ENCODE measurements at regions not wholly inside any gene's neighbourhood (a gene's known extent, or its start where the extent isn't known, plus 50 kb on each side); places are given as distances from the start of the nearest gene placed in this dataset.
A peak's percentile ranks its signal among the peaks of the same experiment; 100 is the strongest.

DNA sequence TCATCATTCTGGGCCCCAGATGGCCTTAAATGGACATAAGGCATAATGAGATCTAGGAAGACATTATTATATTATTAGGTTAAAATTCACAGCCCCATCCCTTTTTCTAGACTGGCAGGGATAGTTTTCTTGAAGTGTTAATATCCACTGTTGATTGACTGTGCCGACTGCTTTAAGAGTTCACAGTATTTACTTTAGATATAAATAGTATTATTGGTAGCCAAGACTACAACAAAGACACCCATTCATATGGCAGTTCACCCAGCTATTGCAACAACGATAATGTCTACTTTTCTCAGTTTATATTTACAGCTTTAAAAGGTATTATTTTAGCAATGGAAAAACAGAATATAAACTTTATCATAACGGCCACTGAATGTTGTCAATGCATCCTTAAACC, 922.2 kb upstream of the POU3F4 start:
- Histone ChIP-seq H3K4me1 (no peaks in the 10 kb centered on the region), H3K4me3 (no peak overlapping the region), H3K27me3 (no peaks in the 10 kb centered on the region), H3K36me3 (no peaks in the 10 kb centered on the region), H3K27ac (no peak overlapping the region), H3K9me3 (no peaks in the 10 kb centered on the region)
- ATAC-seq: no peak
- TF ChIP-seq, protein P1, sequence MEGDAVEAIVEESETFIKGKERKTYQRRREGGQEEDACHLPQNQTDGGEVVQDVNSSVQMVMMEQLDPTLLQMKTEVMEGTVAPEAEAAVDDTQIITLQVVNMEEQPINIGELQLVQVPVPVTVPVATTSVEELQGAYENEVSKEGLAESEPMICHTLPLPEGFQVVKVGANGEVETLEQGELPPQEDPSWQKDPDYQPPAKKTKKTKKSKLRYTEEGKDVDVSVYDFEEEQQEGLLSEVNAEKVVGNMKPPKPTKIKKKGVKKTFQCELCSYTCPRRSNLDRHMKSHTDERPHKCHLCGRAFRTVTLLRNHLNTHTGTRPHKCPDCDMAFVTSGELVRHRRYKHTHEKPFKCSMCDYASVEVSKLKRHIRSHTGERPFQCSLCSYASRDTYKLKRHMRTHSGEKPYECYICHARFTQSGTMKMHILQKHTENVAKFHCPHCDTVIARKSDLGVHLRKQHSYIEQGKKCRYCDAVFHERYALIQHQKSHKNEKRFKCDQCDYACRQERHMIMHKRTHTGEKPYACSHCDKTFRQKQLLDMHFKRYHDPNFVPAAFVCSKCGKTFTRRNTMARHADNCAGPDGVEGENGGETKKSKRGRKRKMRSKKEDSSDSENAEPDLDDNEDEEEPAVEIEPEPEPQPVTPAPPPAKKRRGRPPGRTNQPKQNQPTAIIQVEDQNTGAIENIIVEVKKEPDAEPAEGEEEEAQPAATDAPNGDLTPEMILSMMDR (IDR thresholded peaks at IDR 0.05): no peak
- intact Hi-C loops (cut with DNase I): no loop called here
- no peak for DNase-seq

DNA sequence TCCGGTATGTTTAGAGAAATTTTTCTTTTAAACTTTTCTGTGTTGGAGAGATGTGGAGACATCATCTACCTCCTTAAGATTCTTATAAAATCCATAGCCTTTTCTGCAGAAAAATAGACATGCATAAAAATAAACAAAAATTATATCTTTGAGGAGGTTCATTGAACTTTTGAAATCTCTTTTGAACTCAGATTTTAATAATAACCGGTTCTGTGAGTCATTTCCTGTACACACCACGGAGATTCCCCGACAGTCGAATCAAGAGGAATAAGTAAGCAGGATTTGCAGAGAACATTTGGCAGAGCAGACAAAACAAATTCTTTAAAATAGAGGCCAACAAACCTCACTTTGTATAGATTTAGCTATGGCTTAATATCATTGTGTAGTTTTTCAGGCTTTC, 918.7 kb upstream of the POU3F4 start:
- no peak for DNase-seq
- no peak for ATAC-seq
- TF ChIP-seq, protein P1 (IDR thresholded peaks at IDR 0.05): no peak
- Histone ChIP-seq H3K27ac (no peak overlapping the region), H3K4me1 (no peaks in the 10 kb centered on the region), H3K36me3 (no peaks in the 10 kb centered on the region), H3K9me3 (no peaks in the 10 kb centered on the region), H3K27me3 (no peaks in the 10 kb centered on the region), H3K4me3 (no peak overlapping the region)
- intact Hi-C loops (cut with DNase I): no loop called here

DNA sequence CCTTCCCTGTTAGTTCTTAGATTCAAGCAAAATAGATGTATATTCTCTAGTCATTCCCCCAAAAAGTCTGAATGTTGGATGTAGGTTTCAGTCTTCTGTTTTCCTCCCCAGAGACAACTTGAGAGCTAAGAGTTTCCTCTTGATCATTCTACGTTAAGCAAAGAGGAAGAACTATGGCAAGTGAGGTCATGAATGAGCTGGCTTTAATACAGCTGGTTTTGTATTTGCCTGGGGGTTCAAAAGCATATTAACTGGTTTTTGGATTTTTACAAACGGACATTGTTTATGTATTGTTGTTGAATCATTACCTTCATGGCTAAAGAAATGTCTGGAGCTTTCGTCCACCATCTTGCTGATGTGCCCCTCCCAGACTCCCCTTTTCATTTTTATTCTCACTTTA, 916.7 kb upstream of the POU3F4 start:
- DNase-seq (no peak), ATAC-seq (no peak)
- Histone ChIP-seq H3K4me1 (no peaks in the 10 kb centered on the region), H3K4me3 (no peak overlapping the region), H3K9me3 (no peaks in the 10 kb centered on the region), H3K27me3 (no peaks in the 10 kb centered on the region), H3K36me3 (no peaks in the 10 kb centered on the region), H3K27ac (no peak overlapping the region)
- intact Hi-C loops (cut with DNase I): no loop called here
- TF ChIP-seq, protein P1 (IDR thresholded peaks at IDR 0.05): no peak

DNA sequence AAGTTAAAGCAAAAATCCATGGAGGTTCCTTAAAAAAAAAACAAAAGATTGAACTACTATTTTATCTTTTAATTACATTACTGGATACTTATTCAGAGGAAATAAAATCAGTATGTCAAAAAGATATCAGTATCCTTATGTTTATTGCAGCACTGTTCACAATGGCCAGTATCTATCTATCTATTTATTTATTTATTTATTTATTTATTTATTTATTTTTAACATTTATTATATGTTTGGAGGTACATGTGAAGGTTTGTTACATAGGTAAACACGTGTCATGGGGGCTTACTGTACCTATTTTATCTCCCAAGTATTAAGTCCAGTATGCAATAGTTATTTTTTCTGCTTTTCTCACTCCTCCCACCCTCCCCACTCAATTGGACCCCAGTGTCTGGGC, 881.1 kb upstream of the POU3F4 start:
- no peak overlapping the region for H3K4me3 ChIP-seq
- no peaks in the 10 kb centered on the region for H3K27me3 ChIP-seq
- TF ChIP-seq, protein P1 (IDR thresholded peaks at IDR 0.05): no peak
- no peaks in the 10 kb centered on the region for H3K9me3 ChIP-seq
- ATAC-seq (no peak), DNase-seq (no peak)
- no peaks in the 10 kb centered on the region for H3K36me3 ChIP-seq
- intact Hi-C loops (cut with DNase I): no loop called here
- H3K4me1 ChIP-seq: no peaks in the 10 kb centered on the region
- no peak overlapping the region for H3K27ac ChIP-seq

DNA sequence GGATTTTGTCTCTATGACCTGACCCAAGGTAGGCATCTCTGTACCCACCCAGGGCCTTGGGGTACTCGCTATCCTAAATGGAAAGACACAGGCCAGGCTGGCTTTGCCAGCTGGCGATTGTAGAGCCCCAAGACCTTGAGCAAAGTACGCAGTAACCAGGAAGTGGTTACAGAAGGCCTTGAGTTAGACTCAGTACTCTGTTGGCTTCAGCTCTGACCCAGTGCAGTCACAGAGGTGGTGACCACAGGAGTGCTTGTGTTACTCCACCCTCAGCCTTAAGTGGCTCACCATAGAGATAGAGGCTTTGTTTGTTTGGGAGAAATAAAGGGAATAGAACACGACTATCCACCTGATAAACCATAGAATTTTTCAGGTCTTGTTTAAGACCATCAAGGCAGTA, 880.5 kb upstream of the POU3F4 start:
- no peaks in the 10 kb centered on the region for H3K9me3 ChIP-seq
- intact Hi-C loops (cut with DNase I): no loop called here
- no peak for ATAC-seq
- no peaks in the 10 kb centered on the region for H3K36me3 ChIP-seq
- no peaks in the 10 kb centered on the region for H3K4me1 ChIP-seq
- TF ChIP-seq, protein P1 (IDR thresholded peaks at IDR 0.05): no peak
- no peak overlapping the region for H3K4me3 ChIP-seq
- no peak overlapping the region for H3K27ac ChIP-seq
- DNase-seq: no peak
- no peaks in the 10 kb centered on the region for H3K27me3 ChIP-seq

DNA sequence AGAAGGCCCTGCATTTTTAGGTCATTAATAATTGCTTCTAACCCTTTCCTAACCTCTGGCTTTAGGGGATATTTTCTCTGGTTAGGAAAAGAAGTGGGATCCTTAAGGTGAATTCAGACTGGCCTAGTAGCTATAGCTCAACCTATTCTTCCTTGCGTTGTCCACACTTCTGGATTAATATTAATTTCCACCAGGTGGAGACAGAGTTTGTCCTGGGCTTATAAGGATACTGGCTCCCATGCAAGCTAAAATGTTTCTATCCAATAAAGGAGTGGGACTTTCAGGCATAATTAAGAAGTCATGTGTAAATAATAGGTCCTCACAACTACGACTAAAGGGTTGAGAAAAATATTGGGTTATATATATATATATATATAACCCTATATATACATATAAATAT, 860.0 kb upstream of the POU3F4 start:
- Histone ChIP-seq H3K27ac (no peak overlapping the region), H3K4me1 (no peaks in the 10 kb centered on the region), H3K4me3 (no peak overlapping the region), H3K36me3 (no peaks in the 10 kb centered on the region), H3K27me3 (no peaks in the 10 kb centered on the region), H3K9me3 (no peaks in the 10 kb centered on the region)
- DNase-seq: no peak
- intact Hi-C loops (cut with DNase I): no loop called here
- no peak for ATAC-seq
- TF ChIP-seq, protein P1 (IDR thresholded peaks at IDR 0.05): peak; percentile 23

Data from upper lobe of right lung (tissue), 1 donor.